ENCODE measurements at regions not wholly inside any gene's neighbourhood (a gene's known extent, or its start where the extent isn't known, plus 50 kb on each side); places are given as distances from the start of the nearest gene placed in this dataset.
A peak's percentile ranks its signal among the peaks of the same experiment; 100 is the strongest.

DNA sequence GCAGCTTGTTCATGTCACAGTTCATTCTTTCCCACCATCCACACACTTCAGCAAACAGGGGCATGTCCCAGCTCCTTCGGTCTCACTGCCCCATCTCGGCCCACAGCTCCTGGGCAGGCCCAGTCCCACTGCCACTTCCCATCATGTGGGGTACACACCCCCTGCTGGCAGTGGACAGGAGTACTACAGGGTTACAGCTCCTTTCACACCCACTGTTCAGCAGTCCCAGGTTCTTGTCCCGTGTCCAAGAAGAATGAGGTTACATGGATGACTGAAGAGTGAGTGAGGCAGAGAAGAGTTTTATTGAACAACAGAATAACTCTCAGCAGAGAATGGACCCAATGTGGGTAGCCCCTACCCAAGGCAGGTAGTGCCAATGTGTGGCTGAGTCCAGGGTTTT, 77.8 kb upstream of the SMLR1 start:
- DNase-seq (ENCODE audit: extremely low read depth in 1 of 4, low spot score in 3 of 4) (peak in 1 of 4 experiments; percentile 4), ATAC-seq (no peak), FAIRE-seq (no peak)
- BruUV-seq (replicated peaks), result no TSS peak
- H3K27me3 ChIP-seq (ENCODE audit: control insufficient read depth in 2 of 2, insufficient read depth in 2 of 2, low read length in 2 of 2), result no peaks in the 10 kb centered on the region
- H3K27ac ChIP-seq (ENCODE audit: extremely low read depth, low read depth, low read length), result no peak overlapping the region
- no peaks in the 10 kb centered on the region for H3K9me3 ChIP-seq (replicated peaks; ENCODE audit: control insufficient read depth, insufficient read depth, low read depth, low read length)
- TF ChIP-seq ZFP36 (IDR thresholded peaks at IDR 0.05; ENCODE audit: low read depth, low read length, partially characterized antibody), result peak; percentile 32
- no peak for TF ChIP-seq ZNF77 (CRISPR knock-in tag; IDR thresholded peaks at IDR 0.05)
- TF ChIP-seq, protein P1, sequence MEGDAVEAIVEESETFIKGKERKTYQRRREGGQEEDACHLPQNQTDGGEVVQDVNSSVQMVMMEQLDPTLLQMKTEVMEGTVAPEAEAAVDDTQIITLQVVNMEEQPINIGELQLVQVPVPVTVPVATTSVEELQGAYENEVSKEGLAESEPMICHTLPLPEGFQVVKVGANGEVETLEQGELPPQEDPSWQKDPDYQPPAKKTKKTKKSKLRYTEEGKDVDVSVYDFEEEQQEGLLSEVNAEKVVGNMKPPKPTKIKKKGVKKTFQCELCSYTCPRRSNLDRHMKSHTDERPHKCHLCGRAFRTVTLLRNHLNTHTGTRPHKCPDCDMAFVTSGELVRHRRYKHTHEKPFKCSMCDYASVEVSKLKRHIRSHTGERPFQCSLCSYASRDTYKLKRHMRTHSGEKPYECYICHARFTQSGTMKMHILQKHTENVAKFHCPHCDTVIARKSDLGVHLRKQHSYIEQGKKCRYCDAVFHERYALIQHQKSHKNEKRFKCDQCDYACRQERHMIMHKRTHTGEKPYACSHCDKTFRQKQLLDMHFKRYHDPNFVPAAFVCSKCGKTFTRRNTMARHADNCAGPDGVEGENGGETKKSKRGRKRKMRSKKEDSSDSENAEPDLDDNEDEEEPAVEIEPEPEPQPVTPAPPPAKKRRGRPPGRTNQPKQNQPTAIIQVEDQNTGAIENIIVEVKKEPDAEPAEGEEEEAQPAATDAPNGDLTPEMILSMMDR (IDR thresholded peaks at IDR 0.05 in 2 of 3, conservative IDR thresholded peaks at IDR 0.05 in 1 of 3; ENCODE audit: insufficient read depth in 2 of 3, low read depth in 1 of 3, low read length in 3 of 3), result 0 out of 6 replicates have a peak, but pooled peaks of 1 of the 3 experiments have one; percentile 13
- TF ChIP-seq ZNF174 (CRISPR knock-in tag; IDR thresholded peaks at IDR 0.05), result no peak
- no peak for TF ChIP-seq EP400 (IDR thresholded peaks at IDR 0.05)
- no peak for TF ChIP-seq ZNF696 (CRISPR knock-in tag; conservative IDR thresholded peaks at IDR 0.05)
- no peak overlapping the region for H2AFZ ChIP-seq (ENCODE audit: low read depth, low read length)
- ChIA-PET POLR2A (no interaction called here), CTCF (ENCODE audit: low intra/inter-chr PET ratio) (no interaction called here)
- no peaks in the 10 kb centered on the region for H4K20me1 ChIP-seq (replicated peaks; ENCODE audit: control insufficient read depth, insufficient read depth, low read length)
- no peak overlapping the region for H3K4me3 ChIP-seq
- intact Hi-C loops (cut with micrococcal nuclease), result no loop called here
- H3K9ac ChIP-seq (ENCODE audit: insufficient read depth in 1 of 2, low read depth in 2 of 2, low read length in 2 of 2), result no peak overlapping the region
- no peak overlapping the region for H3K4me2 ChIP-seq (ENCODE audit: insufficient read depth, low read length)
- no peaks in the 10 kb centered on the region for H3K4me1 ChIP-seq (replicated peaks in 1 of 2; ENCODE audit: control insufficient read depth in 2 of 2, insufficient read depth in 2 of 2, low read length in 2 of 2)
- 0% methylated on average over 3 of the region's 3 CpGs for WGBS (ENCODE audit: insufficient coverage, low coverage, missing lambda C conversion rate)
- in situ Hi-C loops (cut with MboI), result no loop called here
- no peaks in the 10 kb centered on the region for H3K36me3 ChIP-seq (ENCODE audit: control insufficient read depth, insufficient read depth, low read length)
- no peaks in the 10 kb centered on the region for H3K79me2 ChIP-seq (ENCODE audit: control insufficient read depth, insufficient read depth, low read length)
- H3K9me1 ChIP-seq (ENCODE audit: control insufficient read depth, insufficient read depth, low read length), result no peaks in the 10 kb centered on the region
